ENCODE measurements at regions not wholly inside any gene's neighbourhood (a gene's known extent, or its start where the extent isn't known, plus 50 kb on each side); places are given as distances from the start of the nearest gene placed in this dataset.

GRCh38 chr3:124461838-124462632 is 268.2 kb upstream of the UMPS start:
- 91% methylated on average over 4 of the region's 4 CpGs; no CpG with 5 or more reads in 1 of the 2 experiments for WGBS, 2 experiments (ENCODE audit: extremely low coverage in 1 of 2, insufficient coverage in 1 of 2, insufficient read length in 1 of 2, insufficient replicate concordance in 2 of 2, low coverage in 1 of 2, low lambda C conversion rate in 2 of 2, missing lambda C conversion rate in 1 of 2)
- ChIA-PET CTCF (ENCODE audit: partially characterized antibody) (interaction anchor here (1.0 to 14.1 kb wide), 5 partner anchors 11 to 446 kb away, joined by 3 to 220 read pairs (median 3); no protein-coding TSS in a partner anchor), POLR2A (ENCODE audit: partially characterized antibody) (no interaction called here)

More at GRCh38 chr3:124461838-124462632, 268.2 kb upstream of the UMPS start:
- Histone ChIP-seq H4K8ac (ENCODE audit: extremely low read depth, insufficient read depth, low read length) (no peak overlapping the region), H3K18ac (ENCODE audit: extremely low read depth, low read length) (no peak overlapping the region), H4K20me1 (replicated peaks in 1 of 2; ENCODE audit: control insufficient read depth in 1 of 2, insufficient read depth in 2 of 2, low read length in 2 of 2) (no peaks in the 10 kb centered on the region), H2BK12ac (ENCODE audit: low read depth, low read length) (no peak overlapping the region), H2BK5ac (ENCODE audit: low read depth, low read length) (no peak overlapping the region), H3K36me3 (ENCODE audit: control insufficient read depth in 2 of 4, insufficient read depth in 4 of 4, low read length in 3 of 4) (no peaks in the 10 kb centered on the region), H2AFZ (ENCODE audit: low read length) (no peak overlapping the region), H3K27me3 (replicated peaks in 1 of 4; ENCODE audit: control insufficient read depth in 3 of 4, extremely low read depth in 1 of 4, insufficient read depth in 3 of 4, low read length in 3 of 4) (no peaks in the 10 kb centered on the region), H3K9ac (replicated peaks in 1 of 4; ENCODE audit: extremely low read depth in 1 of 4, low read depth in 3 of 4, low read length in 3 of 4) (no peak overlapping the region), H3K9me3 (ENCODE audit: insufficient read depth in 2 of 2, low read depth in 1 of 2, low read length in 1 of 2) (no peaks in the 10 kb centered on the region), H2BK15ac (ENCODE audit: low read length) (no peak overlapping the region), H3K4me2 (ENCODE audit: insufficient read depth in 1 of 2, low read depth in 2 of 2, low read length in 2 of 2) (no peak overlapping the region), H2AK5ac (ENCODE audit: low read depth, low read length) (no peak overlapping the region), H2BK20ac (ENCODE audit: low read length) (no peak overlapping the region), H3K14ac (ENCODE audit: insufficient read length) (no peak overlapping the region), H3K4me1 (replicated peaks in 1 of 4; ENCODE audit: control insufficient read depth in 3 of 4, insufficient read depth in 4 of 4, low read length in 3 of 4) (no peaks in the 10 kb centered on the region), H4K91ac (replicated peaks; ENCODE audit: insufficient read length, low read length) (no peak overlapping the region), H3K79me2 (ENCODE audit: control insufficient read depth in 1 of 2, insufficient read depth in 2 of 2, low read length in 2 of 2) (no peaks in the 10 kb centered on the region), H4K5ac (ENCODE audit: insufficient read length, low read depth, low read length) (no peak overlapping the region), H2BK120ac (replicated peaks; ENCODE audit: low read depth, low read length) (no peak overlapping the region), H3K79me1 (ENCODE audit: low read depth, low read length) (no peaks in the 10 kb centered on the region), H3K4me3 (ENCODE audit: extremely low read depth in 1 of 4, insufficient read depth in 2 of 4, low read depth in 3 of 4, low read length in 4 of 4) (no peak overlapping the region), H3K27ac (ENCODE audit: low read depth, low read length) (no peak overlapping the region), H3K23ac (ENCODE audit: insufficient read length) (no peak overlapping the region), H3K23me2 (ENCODE audit: low read depth, low read length) (no peaks in the 10 kb centered on the region), H3K56ac (replicated peaks; ENCODE audit: insufficient read length, low read depth, low read length) (no peak overlapping the region), H3K4ac (replicated peaks; ENCODE audit: insufficient read length, low read depth, low read length) (no peak overlapping the region)
- FAIRE-seq (no peak), DNase-seq (ENCODE audit: low read depth in 1 of 2, low spot score in 2 of 2) (no peak)
- no peak for TF ChIP-seq CTBP2 (IDR thresholded peaks at IDR 0.05; ENCODE audit: borderline replicate concordance, insufficient read depth, insufficient read length, low read length)
